NCI-H774 (cell line): ENCODE measurements at regions not wholly inside any gene's neighbourhood (a gene's known extent, or its start where the extent isn't known, plus 50 kb on each side); places are given as distances from the start of the nearest gene placed in this dataset.
A peak's percentile ranks its signal among the peaks of the same experiment; 100 is the strongest.
"Not testable (repeated sequence)": the region's sequence is repeated elsewhere in the genome, so short reads cannot be mapped to it uniquely, and the experiment has no call there.

Experiments used
- DNase-seq: peaks from one replicate; lab custom pipeline; 2025; lab: John Stamatoyannopoulos, UW

- DNase-seq, result peak; percentile 76
These were observed 107.2 kb upstream of the FOXA2 start for GRCh38 chr20:22691369-22692118.

GRCh38 chr20:22692119-22692475, 107.7 kb upstream of the FOXA2 start:
- no peak for DNase-seq

- DNase-seq, result not testable (repeated sequence)
These were observed 108.2 kb upstream of the FOXA2 start for GRCh38 chr20:22692620-22693019.

- no peak for DNase-seq
These were observed 112.4 kb upstream of the FOXA2 start for GRCh38 chr20:22696759-22697158.

- DNase-seq, result no peak
These were observed 114.0 kb upstream of the FOXA2 start for GRCh38 chr20:22698259-22698842.

GRCh38 chr20:22699396-22699795, 115.0 kb upstream of the FOXA2 start:
- DNase-seq, result no peak

- DNase-seq, result no peak
These were observed 116.0 kb upstream of the FOXA2 start for GRCh38 chr20:22700367-22700766.

GRCh38 chr20:22701679-22702308, 117.4 kb upstream of the FOXA2 start:
- DNase-seq, result no peak

GRCh38 chr20:22703843-22704242, 119.5 kb upstream of the FOXA2 start:
- no peak for DNase-seq

GRCh38 chr20:22711971-22712755, 127.8 kb upstream of the FOXA2 start:
- DNase-seq, result no peak

- DNase-seq, result no peak
These were observed 132.5 kb upstream of the FOXA2 start for GRCh38 chr20:22716821-22717351.

- no peak for DNase-seq
These were observed 133.1 kb upstream of the FOXA2 start for GRCh38 chr20:22717466-22717865.

GRCh38 chr20:22719167-22719591, 134.8 kb upstream of the FOXA2 start:
- no peak for DNase-seq

- no peak for DNase-seq
These were observed 135.8 kb upstream of the FOXA2 start for GRCh38 chr20:22720206-22720605.

GRCh38 chr20:22722811-22723210, 138.4 kb upstream of the FOXA2 start:
- no peak for DNase-seq

- no peak for DNase-seq
These were observed 139.3 kb upstream of the FOXA2 start for GRCh38 chr20:22723659-22724058.

GRCh38 chr20:22728146-22728745, 143.9 kb upstream of the FOXA2 start:
- DNase-seq, result no peak

GRCh38 chr20:22729180-22729579, 144.8 kb upstream of the FOXA2 start:
- no peak for DNase-seq

GRCh38 chr20:22729616-22730236, 145.4 kb upstream of the FOXA2 start:
- DNase-seq, result no peak

- DNase-seq, result no peak
These were observed 148.4 kb upstream of the FOXA2 start for GRCh38 chr20:22732751-22733150.

GRCh38 chr20:22734946-22735647, 150.7 kb upstream of the FOXA2 start:
- DNase-seq, result not testable (repeated sequence)
